K562 (cell line): ENCODE measurements at regions not wholly inside any gene's neighbourhood (a gene's known extent, or its start where the extent isn't known, plus 50 kb on each side); places are given as distances from the start of the nearest gene placed in this dataset.

ENCODE experiments used
- FOXA3 ChIP-seq, 2 experiments: fragments of 450-650 bp in 1 of 2; sonication (generic) in 1 of 2; formaldehyde crosslinking; IDR thresholded peaks in 1 of 2; conservative IDR thresholded peaks in 1 of 2; 2 replicates each; pipeline versions ENCODE4 v1.4.0 to v1.8.0; 2020 to 2022; ENCODE audit warnings: mild to moderate bottlenecking in 2 of 2, missing genetic modification reagents in 1 of 2
- GTF2E2 ChIP-seq: fragments of 200-800 bp; sonication (Bioruptor generic); IDR thresholded peaks from 2 replicates; pipeline ENCODE4 v1.6.1; 2016; ENCODE audit warnings: missing genetic modification characterization, missing compliant biosample characterization
- HNRNPLL ChIP-seq: fragments of 200-400 bp; formaldehyde crosslinking; IDR thresholded peaks from 2 replicates; pipeline ENCODE4 v1.6.1; 2017; ENCODE audit warnings: low read length, low read depth, mild to moderate bottlenecking; ENCODE audit not compliant: poor library complexity, severe bottlenecking
- STAT5B ChIP-seq: fragments of 250-450 bp; sonication (Bioruptor Pico); IDR thresholded peaks from 2 replicates; pipeline ENCODE4 v1.8.0; 2021; ENCODE audit warnings: mild to moderate bottlenecking, inconsistent platforms
- ZC3H4 ChIP-seq: sonication (generic); formaldehyde crosslinking; IDR thresholded peaks from 2 replicates; pipeline ENCODE4 v1.9.0; 2021; ENCODE audit warnings: missing genetic modification reagents, borderline replicate concordance
- ZKSCAN1 ChIP-seq: fragments of 150-350 bp; IDR thresholded peaks from 2 replicates; pipeline ENCODE4 v1.6.1; 2016; ENCODE audit warnings: low read depth, low read length
- ZNF217 ChIP-seq: sonication (generic); formaldehyde crosslinking; IDR thresholded peaks from 2 replicates; pipeline ENCODE4 v1.8.0; 2022; ENCODE audit warnings: mild to moderate bottlenecking, missing genetic modification reagents
- ZNF764 ChIP-seq: fragments of 250-450 bp; sonication (Bioruptor Pico); IDR thresholded peaks from 2 replicates; pipeline ENCODE4 v1.4.0; 2020; ENCODE audit warnings: low read depth, mild to moderate bottlenecking, moderate library complexity
- TF ChIP-seq, protein P1 (sequence below), 2 experiments: fragments of 450-650 bp; formaldehyde crosslinking in 1 of 2; IDR thresholded peaks; 2 replicates each; pipeline versions ENCODE4 v1.4.0 to v1.6.1; 2014 to 2020; ENCODE audit warnings: mild to moderate bottlenecking in 2 of 2, borderline replicate concordance in 1 of 2, low read depth in 1 of 2
- TF ChIP-seq, protein P2 (sequence below): fragments of 250-450 bp; sonication (Bioruptor Pico); IDR thresholded peaks from 2 replicates; pipeline ENCODE4 v1.8.0; 2021; ENCODE audit warnings: mild to moderate bottlenecking, moderate library complexity
- TF ChIP-seq, protein P3 (sequence below): IDR thresholded peaks from 3 replicates; pipeline ENCODE4 v1.6.1; 2011; ENCODE audit warnings: borderline replicate concordance, mild to moderate bottlenecking; ENCODE audit not compliant: insufficient read length, insufficient read depth

DNA sequence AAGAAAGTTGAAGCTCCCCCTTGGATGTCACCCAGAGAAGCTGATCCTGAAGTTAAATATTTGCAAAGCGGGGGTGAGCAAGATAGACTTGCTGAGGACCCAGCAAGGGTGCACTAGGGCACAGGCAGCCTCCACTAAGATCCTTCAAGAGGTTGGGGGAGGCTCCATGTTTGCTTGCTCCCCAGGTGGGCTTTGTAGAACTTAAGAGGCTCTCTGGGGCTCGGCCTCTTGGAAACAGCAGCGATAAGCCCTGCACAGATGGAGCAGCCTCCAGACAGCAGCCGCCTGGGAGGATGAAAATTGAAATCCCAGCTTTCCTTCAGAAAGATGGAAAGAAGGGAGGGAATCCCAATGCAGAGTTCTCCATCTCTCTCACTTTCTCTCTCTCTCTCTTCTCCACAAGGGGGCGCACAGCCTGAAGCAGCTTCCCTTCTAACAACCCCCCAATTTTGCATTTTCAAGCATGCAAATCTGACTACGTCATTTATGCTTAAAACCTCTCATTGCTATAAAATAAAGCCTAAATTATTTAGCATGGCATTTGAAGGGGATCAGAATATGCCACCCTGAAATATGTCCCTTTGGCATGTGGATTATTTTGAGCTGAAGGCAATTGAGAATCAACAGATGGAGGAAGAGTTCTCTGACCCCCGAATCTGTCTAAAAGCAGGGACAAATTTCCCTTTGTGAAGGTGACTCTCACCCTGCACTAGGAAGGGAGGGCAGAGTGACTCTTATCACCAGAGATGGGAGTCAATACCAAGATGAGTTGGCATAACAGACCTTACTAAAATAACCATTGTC is 185.7 kb upstream of the KLHL29 start (continued):
- TF ChIP-seq, protein P1, sequence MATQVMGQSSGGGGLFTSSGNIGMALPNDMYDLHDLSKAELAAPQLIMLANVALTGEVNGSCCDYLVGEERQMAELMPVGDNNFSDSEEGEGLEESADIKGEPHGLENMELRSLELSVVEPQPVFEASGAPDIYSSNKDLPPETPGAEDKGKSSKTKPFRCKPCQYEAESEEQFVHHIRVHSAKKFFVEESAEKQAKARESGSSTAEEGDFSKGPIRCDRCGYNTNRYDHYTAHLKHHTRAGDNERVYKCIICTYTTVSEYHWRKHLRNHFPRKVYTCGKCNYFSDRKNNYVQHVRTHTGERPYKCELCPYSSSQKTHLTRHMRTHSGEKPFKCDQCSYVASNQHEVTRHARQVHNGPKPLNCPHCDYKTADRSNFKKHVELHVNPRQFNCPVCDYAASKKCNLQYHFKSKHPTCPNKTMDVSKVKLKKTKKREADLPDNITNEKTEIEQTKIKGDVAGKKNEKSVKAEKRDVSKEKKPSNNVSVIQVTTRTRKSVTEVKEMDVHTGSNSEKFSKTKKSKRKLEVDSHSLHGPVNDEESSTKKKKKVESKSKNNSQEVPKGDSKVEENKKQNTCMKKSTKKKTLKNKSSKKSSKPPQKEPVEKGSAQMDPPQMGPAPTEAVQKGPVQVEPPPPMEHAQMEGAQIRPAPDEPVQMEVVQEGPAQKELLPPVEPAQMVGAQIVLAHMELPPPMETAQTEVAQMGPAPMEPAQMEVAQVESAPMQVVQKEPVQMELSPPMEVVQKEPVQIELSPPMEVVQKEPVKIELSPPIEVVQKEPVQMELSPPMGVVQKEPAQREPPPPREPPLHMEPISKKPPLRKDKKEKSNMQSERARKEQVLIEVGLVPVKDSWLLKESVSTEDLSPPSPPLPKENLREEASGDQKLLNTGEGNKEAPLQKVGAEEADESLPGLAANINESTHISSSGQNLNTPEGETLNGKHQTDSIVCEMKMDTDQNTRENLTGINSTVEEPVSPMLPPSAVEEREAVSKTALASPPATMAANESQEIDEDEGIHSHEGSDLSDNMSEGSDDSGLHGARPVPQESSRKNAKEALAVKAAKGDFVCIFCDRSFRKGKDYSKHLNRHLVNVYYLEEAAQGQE (IDR thresholded peaks at IDR 0.05; ENCODE audit: borderline replicate concordance): peak; percentile 11; the same call in 1 of the 2 replicates
- TF ChIP-seq, protein P1 (CRISPR knock-in tag; IDR thresholded peaks at IDR 0.05; ENCODE audit: low read depth): no peak
- no peak for TF ChIP-seq STAT5B
- no peak for TF ChIP-seq FOXA3 (CRISPR knock-in tag; conservative IDR thresholded peaks at IDR 0.05 in 1 of 2, IDR thresholded peaks at IDR 0.05 in 1 of 2)
- TF ChIP-seq, protein P2, sequence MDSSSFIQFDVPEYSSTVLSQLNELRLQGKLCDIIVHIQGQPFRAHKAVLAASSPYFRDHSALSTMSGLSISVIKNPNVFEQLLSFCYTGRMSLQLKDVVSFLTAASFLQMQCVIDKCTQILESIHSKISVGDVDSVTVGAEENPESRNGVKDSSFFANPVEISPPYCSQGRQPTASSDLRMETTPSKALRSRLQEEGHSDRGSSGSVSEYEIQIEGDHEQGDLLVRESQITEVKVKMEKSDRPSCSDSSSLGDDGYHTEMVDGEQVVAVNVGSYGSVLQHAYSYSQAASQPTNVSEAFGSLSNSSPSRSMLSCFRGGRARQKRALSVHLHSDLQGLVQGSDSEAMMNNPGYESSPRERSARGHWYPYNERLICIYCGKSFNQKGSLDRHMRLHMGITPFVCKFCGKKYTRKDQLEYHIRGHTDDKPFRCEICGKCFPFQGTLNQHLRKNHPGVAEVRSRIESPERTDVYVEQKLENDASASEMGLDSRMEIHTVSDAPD (CRISPR knock-in tag): no peak
- no peak for TF ChIP-seq ZNF764 (CRISPR knock-in tag)
- TF ChIP-seq ZNF217 (CRISPR knock-in tag): no peak
- TF ChIP-seq GTF2E2 (tag): no peak
- no peak for TF ChIP-seq ZKSCAN1
- no peak for TF ChIP-seq HNRNPLL
- no peak for TF ChIP-seq ZC3H4 (CRISPR knock-in tag)
- TF ChIP-seq, protein P3, sequence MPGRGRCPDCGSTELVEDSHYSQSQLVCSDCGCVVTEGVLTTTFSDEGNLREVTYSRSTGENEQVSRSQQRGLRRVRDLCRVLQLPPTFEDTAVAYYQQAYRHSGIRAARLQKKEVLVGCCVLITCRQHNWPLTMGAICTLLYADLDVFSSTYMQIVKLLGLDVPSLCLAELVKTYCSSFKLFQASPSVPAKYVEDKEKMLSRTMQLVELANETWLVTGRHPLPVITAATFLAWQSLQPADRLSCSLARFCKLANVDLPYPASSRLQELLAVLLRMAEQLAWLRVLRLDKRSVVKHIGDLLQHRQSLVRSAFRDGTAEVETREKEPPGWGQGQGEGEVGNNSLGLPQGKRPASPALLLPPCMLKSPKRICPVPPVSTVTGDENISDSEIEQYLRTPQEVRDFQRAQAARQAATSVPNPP: no peak
